Esophagus squamous epithelium (tissue), 5 donors: ENCODE measurements at regions not wholly inside any gene's neighbourhood (a gene's known extent, or its start where the extent isn't known, plus 50 kb on each side); places are given as distances from the start of the nearest gene placed in this dataset.

ENCODE experiments used
- DNase-seq: peaks from one replicate; lab custom pipeline; 2025; lab: John Stamatoyannopoulos, UW
- H3K27ac ChIP-seq, 4 donors: fragments of 200-600 bp; sonication (generic); one replicate each; pipeline ENCODE4 v1.5.1; 2016 to 2019; ENCODE audit warnings: mild to moderate bottlenecking in 1 of 4
- H3K27me3 ChIP-seq, 4 donors: fragments of 200-600 bp; sonication (generic); 1 replicate in 3 of 4; 2 replicates in 1 of 4; pipeline versions ENCODE4 v1.5.1 to v1.6.0; 2017 to 2021; ENCODE audit warnings: antibody characterized with exemption in 1 of 4
- H3K36me3 ChIP-seq, 3 donors: fragments of 200-600 bp; sonication (generic); one replicate each; pipeline ENCODE4 v1.5.1; 2016 to 2019
- H3K4me1 ChIP-seq, 3 donors: fragments of 200-600 bp; sonication (generic); one replicate each; pipeline ENCODE4 v1.5.1; 2017 to 2019
- H3K4me3 ChIP-seq, 4 donors: fragments of 200-600 bp; sonication (generic); 1 replicate in 3 of 4; 2 replicates in 1 of 4; pipeline ENCODE4 v1.5.1; 2016 to 2019; ENCODE audit warnings: mild to moderate bottlenecking in 2 of 4, moderate library complexity in 1 of 4
- H3K9me3 ChIP-seq, 3 donors: fragments of 200-600 bp; sonication (generic); one replicate each; pipeline ENCODE4 v1.5.1; 2016 to 2019
- POLR2A ChIP-seq, 4 donors: fragments of 450-650 bp; IDR thresholded peaks; one replicate each; pipeline ENCODE4 v1.6.1; 2017; ENCODE audit warnings: antibody characterized with exemption in 4 of 4, mild to moderate bottlenecking in 4 of 4, moderate library complexity in 3 of 4
- WGBS, 2 donors: methylation state at CpG; one replicate each; pipeline ENCODE4 v1.1.5; 2018; 5-methylcytosine and 5-hydroxymethylcytosine counted together
- intact Hi-C: fragments of 100-400 bp; cut with DNase I; formaldehyde crosslinking; loops from one replicate; pipeline ENCODE4 v1.15.0; 2022
- TF ChIP-seq, protein P1 (sequence below), 6 experiments: fragments of 450-650 bp in 4 of 6; fragments of 200-600 bp in 2 of 6; sonication (generic) in 2 of 6; IDR thresholded peaks; one replicate each; pipeline ENCODE4 v1.5.1; 2016 to 2019; ENCODE audit warnings: antibody characterized with exemption in 6 of 6, mild to moderate bottlenecking in 4 of 6, moderate library complexity in 4 of 6
- donor health status: DM: yes; HTN: yes; CAD: no.

DNA sequence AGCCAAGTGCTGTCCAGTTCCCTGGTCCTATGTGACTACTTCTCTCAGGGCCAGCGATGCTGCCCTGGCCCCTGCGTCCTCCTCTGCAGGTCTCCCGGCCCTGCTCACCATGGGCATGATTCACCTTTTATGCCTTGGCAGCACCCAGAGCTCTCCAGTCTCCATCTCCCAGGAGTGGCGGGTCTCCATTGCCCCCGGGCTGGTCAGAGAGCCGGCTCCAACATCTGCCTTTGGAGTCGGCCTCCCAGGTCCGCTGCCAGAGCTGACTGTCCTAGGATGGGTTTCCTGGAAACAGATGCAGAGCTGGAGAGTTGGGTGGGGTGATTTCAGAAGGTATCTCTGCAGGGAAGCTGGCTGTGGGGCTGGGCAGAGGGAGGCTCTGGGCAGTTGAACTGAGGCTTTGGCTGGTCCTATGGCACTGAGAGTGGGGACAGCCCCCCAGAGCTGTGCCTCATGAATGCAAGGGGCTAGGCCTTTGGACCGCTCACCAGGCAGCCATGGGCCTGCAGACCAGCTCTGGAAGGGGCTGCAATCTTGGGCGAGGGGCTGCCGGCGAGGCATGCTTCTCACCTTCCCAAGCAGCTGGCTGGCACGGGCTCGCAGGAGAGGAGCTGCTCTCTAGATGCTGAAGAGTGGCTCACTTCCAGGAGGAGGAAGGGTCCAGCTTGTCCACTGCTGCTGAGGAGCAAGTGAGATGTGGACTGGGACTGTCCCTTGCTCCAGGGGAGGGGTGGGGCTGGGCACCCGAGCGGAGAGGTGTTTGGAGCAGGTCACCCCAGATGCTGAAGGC is 59.8 kb upstream of the HS6ST1 start:
- WGBS, 2 donors = 0 to 93% methylated on average over 1 to 4 of the region's 16 CpGs
- Histone ChIP-seq H3K36me3 (no peaks in the 10 kb centered on the region), H3K27me3 (no peaks in the 10 kb centered on the region), H3K9me3 (no peaks in the 10 kb centered on the region), H3K4me3 (no peak overlapping the region), H3K4me1 (peaks cover 34 to 85% (median 69%) of the 10 kb centered on the region in 3 donors), H3K27ac (peak overlapping the region; percentile 65 to 88 (median 80))
- intact Hi-C loops = no loop called here
- DNase-seq = no peak
- no peak for TF ChIP-seq POLR2A (IDR thresholded peaks at IDR 0.05)
- TF ChIP-seq, protein P1, sequence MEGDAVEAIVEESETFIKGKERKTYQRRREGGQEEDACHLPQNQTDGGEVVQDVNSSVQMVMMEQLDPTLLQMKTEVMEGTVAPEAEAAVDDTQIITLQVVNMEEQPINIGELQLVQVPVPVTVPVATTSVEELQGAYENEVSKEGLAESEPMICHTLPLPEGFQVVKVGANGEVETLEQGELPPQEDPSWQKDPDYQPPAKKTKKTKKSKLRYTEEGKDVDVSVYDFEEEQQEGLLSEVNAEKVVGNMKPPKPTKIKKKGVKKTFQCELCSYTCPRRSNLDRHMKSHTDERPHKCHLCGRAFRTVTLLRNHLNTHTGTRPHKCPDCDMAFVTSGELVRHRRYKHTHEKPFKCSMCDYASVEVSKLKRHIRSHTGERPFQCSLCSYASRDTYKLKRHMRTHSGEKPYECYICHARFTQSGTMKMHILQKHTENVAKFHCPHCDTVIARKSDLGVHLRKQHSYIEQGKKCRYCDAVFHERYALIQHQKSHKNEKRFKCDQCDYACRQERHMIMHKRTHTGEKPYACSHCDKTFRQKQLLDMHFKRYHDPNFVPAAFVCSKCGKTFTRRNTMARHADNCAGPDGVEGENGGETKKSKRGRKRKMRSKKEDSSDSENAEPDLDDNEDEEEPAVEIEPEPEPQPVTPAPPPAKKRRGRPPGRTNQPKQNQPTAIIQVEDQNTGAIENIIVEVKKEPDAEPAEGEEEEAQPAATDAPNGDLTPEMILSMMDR (IDR thresholded peaks at IDR 0.05) = no peak

- Histone ChIP-seq H3K4me1 (peaks cover 26 to 76% (median 60%) of the 10 kb centered on the region in 3 donors), H3K27ac (peak overlapping the region; percentile 65 to 88 (median 80)), H3K27me3 (no peaks in the 10 kb centered on the region), H3K9me3 (no peaks in the 10 kb centered on the region), H3K36me3 (no peaks in the 10 kb centered on the region), H3K4me3 (peak overlapping the region in 1 of 4 donors; percentile 4)
- intact Hi-C loops = no loop called here
- WGBS, 2 donors = 24 to 42% methylated on average over 13 of the region's 22 CpGs
- no peak for DNase-seq
- TF ChIP-seq, protein P1 (IDR thresholded peaks at IDR 0.05) = no peak
- TF ChIP-seq POLR2A (IDR thresholded peaks at IDR 0.05) = no peak
Observed at GRCh38 chr2:128379021-128380015, 60.6 kb upstream of the HS6ST1 start.

DNA sequence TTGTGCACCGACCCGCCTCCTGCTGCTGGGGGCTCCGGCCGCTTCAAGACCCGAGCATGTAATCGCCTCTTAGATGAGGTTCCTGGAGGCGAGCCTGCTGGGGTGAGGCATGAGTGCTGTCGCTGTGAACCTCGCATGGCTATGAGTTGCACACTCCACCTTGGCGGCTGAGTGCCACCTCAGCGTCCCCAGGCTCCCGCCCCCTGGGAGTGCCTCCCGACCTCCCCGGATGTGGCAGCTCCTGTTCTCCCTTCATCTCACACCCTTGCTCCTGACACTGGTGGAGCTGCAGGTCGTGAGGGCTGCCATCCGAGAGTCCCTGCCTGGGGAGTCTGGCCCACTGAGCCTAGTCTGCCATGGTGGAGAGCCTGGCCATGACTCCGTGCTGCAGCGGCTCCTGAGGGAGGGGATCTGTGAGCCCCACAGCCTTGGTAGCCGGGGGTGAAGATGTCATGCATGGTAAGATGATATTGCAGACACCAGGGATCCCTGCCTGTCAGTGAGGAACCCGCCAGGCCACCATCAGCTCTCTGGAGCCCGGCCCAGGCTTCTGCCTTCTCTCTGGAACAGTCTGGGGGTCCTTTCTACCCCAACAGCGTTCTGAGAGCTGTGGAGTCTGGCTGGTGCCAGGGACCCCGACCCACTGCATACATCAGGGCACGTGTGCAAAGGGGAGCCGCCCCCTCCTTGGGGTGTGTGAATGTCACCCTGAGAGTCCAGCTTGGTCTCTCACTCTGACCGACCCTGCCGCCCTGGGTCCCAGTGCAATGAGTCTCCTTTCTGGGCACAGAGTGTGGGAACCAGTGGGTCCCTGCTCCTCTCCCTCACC is 61.6 kb upstream of the HS6ST1 start:
- TF ChIP-seq, protein P1 (IDR thresholded peaks at IDR 0.05) = no peak
- TF ChIP-seq POLR2A (IDR thresholded peaks at IDR 0.05) = no peak
- Histone ChIP-seq H3K4me3 (no peak overlapping the region), H3K36me3 (no peaks in the 10 kb centered on the region), H3K27me3 (no peaks in the 10 kb centered on the region), H3K27ac (peak overlapping the region; percentile 40 to 88 (median 65)), H3K9me3 (no peaks in the 10 kb centered on the region), H3K4me1 (peaks cover 18 to 66% (median 52%) of the 10 kb centered on the region in 3 donors)
- no peak for DNase-seq
- intact Hi-C loops = no loop called here
- 76 to 93% methylated on average over 5 to 10 of the region's 27 CpGs for WGBS, 2 donors

- intact Hi-C loops = no loop called here
- 60 to 81% methylated on average over 9 to 13 of the region's 18 CpGs for WGBS, 2 donors
- no peaks in the 10 kb centered on the region for H3K36me3 ChIP-seq
- H3K9me3 ChIP-seq = no peaks in the 10 kb centered on the region
- H3K27ac ChIP-seq = peak overlapping the region in 1 of 4 donors; percentile 86
- DNase-seq = no peak
- TF ChIP-seq, protein P1 (IDR thresholded peaks at IDR 0.05) = no peak
- TF ChIP-seq POLR2A (IDR thresholded peaks at IDR 0.05) = no peak
- no peak overlapping the region for H3K4me3 ChIP-seq
- H3K4me1 ChIP-seq = peaks cover 18 to 56% (median 43%) of the 10 kb centered on the region in 3 donors
- H3K27me3 ChIP-seq = no peaks in the 10 kb centered on the region
Observed at GRCh38 chr2:128380961-128381938, 62.6 kb upstream of the HS6ST1 start.
